ENCODE measurements at regions not wholly inside any gene's neighbourhood (a gene's known extent, or its start where the extent isn't known, plus 50 kb on each side); places are given as distances from the start of the nearest gene placed in this dataset. TPM values are rescaled to one million over a fixed set of nuclear protein-coding genes. Genes with fewer than 3 reads are reported as not detected.

DNA sequence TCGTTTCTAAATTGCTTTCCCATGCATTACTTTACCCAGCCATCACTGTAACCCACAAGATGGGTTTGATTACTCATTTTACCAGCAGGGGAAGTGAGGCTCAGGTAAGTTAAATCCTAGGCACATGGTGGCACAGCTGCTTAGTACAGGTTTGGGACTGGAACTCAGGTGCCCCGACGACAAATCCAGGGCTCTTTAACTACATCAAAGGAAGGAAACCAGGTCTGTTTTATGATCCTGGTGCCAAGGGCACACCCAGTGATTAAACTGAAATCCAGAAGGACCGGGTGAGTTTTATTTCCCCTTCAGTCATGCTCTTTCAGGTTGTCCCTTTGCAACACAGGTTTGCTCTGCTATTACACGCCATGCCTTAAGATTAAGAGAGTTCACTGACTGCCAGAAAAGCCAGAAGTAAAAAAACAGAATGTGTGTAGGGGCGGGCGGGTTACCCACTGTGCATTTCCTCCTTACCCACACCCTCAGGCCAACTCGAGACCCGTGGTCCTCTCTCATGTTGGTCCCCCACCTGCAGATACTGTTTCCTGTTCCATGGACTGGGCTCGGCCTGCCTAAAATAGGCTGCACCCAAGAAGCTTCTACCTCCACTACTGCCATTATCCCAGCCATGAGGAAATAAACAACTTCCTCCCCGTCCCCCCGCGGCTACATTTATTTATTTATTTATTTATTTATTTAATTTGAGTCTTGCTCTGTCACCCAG, 55.1 kb upstream of the KDM7A start:
- TF ChIP-seq, protein P1, sequence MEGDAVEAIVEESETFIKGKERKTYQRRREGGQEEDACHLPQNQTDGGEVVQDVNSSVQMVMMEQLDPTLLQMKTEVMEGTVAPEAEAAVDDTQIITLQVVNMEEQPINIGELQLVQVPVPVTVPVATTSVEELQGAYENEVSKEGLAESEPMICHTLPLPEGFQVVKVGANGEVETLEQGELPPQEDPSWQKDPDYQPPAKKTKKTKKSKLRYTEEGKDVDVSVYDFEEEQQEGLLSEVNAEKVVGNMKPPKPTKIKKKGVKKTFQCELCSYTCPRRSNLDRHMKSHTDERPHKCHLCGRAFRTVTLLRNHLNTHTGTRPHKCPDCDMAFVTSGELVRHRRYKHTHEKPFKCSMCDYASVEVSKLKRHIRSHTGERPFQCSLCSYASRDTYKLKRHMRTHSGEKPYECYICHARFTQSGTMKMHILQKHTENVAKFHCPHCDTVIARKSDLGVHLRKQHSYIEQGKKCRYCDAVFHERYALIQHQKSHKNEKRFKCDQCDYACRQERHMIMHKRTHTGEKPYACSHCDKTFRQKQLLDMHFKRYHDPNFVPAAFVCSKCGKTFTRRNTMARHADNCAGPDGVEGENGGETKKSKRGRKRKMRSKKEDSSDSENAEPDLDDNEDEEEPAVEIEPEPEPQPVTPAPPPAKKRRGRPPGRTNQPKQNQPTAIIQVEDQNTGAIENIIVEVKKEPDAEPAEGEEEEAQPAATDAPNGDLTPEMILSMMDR (IDR thresholded peaks at IDR 0.05; ENCODE audit: insufficient read depth, low read depth, low read length): no peak
- H3K4me3 ChIP-seq (ENCODE audit: low read depth, low read length): no peak overlapping the region

DNA sequence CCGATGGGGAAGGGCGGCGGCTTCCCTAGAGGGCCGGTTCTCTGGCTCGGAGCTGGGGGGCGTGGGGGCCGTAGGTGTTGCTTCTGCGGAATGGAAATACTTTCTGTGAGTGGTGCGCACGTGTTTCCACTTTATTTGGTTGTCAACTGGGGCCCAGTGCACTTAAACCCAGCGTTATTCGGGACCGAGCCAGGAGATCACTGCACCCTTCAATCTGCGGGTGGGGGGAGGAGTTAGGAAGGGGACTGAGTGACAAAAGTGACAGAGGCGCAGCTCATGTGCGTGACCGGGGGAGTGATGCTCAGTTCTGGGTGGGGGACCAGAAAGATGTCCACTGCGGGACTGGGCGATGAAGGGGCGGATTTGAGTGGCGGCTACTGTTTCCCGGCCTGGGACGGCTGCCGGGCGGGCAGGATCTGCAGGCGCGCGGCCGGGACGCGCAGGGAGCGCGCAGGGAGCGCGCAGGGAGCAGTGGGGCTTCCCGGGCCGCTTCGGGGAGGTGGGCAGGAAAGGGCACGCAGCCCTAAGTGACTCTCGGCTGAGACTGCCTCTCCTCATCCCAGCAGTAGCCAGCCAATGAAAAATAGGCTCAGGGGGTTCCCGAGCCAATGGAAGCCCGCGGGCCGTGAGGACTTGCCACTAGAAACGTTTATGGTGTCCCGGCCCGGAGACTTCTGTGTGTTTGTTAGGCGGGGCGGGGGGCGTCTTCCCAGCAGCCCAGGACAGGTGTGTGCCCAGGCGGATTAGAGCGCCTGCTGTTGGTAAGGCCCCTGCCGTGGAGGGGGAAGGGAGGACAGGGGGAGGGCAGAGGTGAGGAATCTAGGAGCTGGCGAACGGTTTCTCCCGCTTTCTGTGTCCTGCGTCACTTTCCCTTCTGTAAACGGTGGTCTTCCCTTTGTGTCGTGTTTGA, 54.3 kb upstream of the KDM7A start:
- H3K4me3 ChIP-seq (ENCODE audit: low read depth, low read length): peak overlapping the region; percentile 56
- TF ChIP-seq, protein P1 (IDR thresholded peaks at IDR 0.05; ENCODE audit: insufficient read depth, low read depth, low read length): no peak
- peak; percentile 15 for DNase-seq (ENCODE audit: low read depth)

More for the DNA sequence above, 55.1 kb upstream of the KDM7A start:
- DNase-seq (ENCODE audit: low read depth): no peak

DNA sequence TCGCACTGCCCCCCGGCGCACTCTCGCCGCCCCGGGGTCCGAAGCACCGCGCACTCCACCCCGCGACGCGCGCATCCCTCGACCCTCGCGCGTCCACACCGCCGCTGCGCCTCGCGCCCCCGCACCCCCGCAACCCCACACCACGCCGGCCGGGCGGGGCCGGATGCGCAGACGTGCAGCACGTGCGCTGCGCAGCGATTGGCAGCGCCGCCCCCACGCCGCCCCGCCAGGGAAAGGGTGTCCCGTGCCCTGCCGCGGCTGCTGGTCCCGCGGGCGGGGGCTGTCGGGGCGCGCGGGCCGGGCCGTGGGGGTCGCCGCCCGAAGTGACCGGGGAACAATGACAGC, 53.7 kb upstream of the KDM7A start:
- no peak for DNase-seq (ENCODE audit: low read depth)
- H3K4me3 ChIP-seq (ENCODE audit: low read depth, low read length): peak overlapping the region; percentile 56
- TF ChIP-seq, protein P1 (IDR thresholded peaks at IDR 0.05; ENCODE audit: insufficient read depth, low read depth, low read length): no peak

GRCh38 chr7:140229591-140230515, 53.1 kb upstream of the KDM7A start:
- peak overlapping the region; percentile 29 for H3K4me3 ChIP-seq (ENCODE audit: low read depth, low read length)
- DNase-seq (ENCODE audit: low read depth): no peak
- TF ChIP-seq, protein P1 (IDR thresholded peaks at IDR 0.05; ENCODE audit: insufficient read depth, low read depth, low read length): no peak

GRCh38 chr7:140229101-140229525, 52.3 kb upstream of the KDM7A start:
- TF ChIP-seq, protein P1 (IDR thresholded peaks at IDR 0.05; ENCODE audit: insufficient read depth, low read depth, low read length): no peak
- no peak overlapping the region for H3K4me3 ChIP-seq (ENCODE audit: low read depth, low read length)
- no peak for DNase-seq (ENCODE audit: low read depth)

Small RNA genes lying in the stretch of these regions (small RNA-seq; reads per million reads assigned to genes)
- gene RNU1-58P: not detected
